Activated CD4-positive, alpha-beta T cell treated with anti-CD3 and anti-CD28 coated beads, Interleukin-2, amount 50 U/mL, for 1 hour (primary cell): ENCODE measurements at regions not wholly inside any gene's neighbourhood (a gene's known extent, or its start where the extent isn't known, plus 50 kb on each side); places are given as distances from the start of the nearest gene placed in this dataset.

Experiments
- DNase-seq: peaks from one replicate; pipeline ENCODE4 v3.0.0-alpha.2; 2020

DNA sequence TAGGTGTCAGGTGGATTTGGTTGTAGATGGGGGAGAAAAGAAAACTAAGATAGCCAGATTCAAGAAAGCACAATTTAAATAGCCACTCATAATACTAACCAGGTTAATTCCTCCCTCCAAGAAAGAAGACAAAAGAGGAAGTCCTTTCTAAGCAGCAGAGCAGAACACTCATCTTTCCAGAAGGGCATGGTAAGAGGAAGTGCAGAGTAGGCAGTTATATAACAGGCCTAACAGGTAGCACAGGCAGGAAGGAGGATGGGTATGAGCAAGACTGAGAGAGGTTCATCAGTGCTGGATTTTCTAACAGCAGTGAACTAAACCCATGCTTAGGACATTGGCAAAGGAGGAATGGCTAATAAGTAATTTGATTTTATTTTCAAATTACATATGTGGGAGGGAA, 517.5 kb downstream of the PLPP3 start:
- no peak for DNase-seq

DNA sequence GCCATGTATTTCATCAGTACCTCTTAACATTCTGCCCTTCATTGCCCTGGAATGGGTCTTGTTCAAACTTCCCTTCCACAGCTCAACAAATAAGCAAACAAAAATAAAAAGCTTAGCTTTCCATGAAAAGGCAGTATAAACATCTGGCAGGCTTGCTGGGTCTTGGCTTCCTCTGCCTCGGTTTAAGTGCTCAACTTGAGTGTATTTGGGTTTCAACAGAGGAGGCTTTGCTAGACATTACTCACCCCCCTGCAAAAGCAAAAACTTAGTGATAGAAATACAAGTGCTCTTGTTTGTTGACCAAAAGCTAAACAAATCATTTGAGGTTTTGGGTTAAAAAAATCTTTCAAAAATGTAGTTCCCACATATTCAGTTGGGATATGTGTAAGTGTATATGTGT, 518.5 kb downstream of the PLPP3 start:
- DNase-seq, result no peak

DNA sequence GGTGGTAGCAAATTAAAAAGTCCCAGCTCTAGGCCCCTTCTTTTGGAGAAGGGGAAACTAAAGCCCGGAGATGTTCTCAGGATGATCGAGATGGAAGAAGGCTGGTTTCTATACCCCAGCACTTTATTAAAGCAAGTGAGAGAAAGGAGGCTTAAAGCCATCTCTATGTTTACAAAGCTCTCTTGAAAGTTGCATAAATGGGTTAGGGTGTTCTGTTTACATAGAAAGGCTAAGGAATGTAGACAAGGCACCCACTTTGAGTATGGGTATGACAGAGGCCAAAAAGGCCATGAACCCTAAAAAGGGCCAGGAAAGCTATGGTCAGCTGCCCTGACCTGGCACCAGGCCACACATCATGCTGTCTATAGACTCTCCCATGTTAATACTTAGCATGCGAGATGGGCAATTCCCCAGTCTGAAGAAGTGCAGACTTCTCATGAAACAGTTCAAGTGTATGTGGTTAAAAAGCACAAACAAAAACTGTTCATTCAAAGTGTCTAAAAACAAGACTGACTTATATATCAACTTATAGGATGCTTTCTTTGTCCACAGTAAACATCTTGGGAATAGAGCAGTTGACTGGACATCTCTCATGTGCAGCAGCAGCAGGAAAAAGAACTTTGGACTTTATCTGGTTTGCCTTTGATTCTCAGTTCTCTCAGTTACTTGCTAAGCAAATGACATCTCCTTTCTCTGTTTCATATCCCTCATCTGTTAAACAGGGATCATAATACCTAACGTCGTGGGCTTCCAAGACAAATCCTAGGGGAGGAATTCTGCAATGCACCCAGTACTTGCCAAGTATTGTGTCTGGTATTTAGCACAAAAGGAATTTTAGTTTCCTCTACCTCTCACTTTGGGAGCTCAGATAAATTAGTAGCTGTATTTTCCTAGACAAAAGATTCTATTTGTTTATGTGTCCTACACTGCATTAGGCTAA, 521.6 kb downstream of the PLPP3 start:
- no peak for DNase-seq

DNA sequence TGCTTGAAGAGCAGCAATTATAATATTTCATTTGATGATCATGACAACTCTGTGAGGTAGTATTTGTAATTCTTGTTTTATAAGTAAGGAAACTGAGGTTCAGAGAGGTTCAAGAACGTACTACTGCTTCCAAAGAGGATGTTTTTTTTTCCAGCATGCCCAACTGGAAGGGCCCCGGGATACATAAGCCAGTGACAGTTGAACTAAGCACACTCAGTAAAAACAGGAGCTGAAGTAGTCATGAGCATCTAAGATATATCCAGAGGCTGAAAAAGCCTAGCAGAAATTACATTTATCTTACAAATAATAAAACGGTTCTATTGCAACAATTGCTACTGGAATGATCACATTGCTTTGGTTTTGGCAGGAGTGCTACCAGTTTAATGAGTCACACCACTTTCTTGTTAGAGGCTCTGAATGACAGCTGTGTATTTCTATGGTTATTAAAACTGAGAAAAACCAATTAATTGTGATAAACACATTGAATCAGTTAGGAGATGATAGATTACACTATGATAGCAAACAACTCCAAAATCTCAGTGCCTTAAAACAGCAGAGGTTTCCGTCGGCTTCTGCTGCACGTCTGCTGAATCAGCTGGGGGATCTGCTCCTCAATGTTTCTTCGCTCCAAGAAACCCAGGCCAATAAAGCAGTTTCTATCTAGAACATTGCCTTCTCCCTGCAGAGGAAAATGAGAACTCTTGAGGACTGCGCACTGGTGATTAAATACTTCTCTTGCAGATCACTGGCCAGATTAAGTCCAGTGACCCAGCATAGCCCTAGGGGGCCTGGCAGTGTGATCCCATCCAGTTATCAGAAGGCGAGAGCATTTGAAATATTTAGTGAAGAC, 522.7 kb downstream of the PLPP3 start:
- no peak for DNase-seq

DNA sequence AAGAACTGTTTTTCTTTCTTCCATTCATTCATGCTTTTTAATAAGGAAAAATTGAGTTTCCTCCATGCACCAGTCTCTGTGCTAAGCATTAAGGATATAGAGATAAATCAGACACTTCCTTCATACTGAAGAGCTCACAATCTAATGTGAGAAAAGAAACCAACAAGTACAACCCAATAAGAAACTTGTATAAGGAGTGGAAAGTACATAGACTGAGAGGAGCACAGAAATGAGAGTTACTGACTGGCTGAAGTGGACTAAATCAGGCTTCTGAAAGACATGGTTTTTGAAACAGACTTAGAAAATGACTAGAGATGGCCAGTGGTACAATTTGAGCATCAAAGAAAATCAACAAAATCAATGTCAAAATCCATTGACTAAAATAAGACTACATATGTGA, 524.4 kb downstream of the PLPP3 start:
- DNase-seq, result no peak

DNA sequence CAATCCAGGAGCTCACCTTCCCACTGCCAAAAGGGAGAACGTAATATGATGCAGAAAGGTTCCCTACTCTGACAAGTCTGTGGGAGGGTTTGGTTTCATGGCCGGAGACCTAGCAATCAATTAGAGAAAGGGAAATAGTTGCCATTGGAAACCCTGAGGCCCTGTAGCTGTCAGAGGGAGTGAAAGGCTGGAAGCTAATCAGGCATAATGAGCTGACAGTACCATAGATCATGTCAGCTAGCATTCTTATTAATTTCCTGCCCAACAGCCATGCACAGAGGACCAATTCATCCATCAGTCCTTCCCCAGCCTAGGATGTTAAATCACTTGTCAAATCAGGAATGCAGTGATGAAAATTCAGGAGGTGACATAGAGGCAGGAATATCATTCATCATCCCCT, 527.3 kb downstream of the PLPP3 start:
- no peak for DNase-seq

DNA sequence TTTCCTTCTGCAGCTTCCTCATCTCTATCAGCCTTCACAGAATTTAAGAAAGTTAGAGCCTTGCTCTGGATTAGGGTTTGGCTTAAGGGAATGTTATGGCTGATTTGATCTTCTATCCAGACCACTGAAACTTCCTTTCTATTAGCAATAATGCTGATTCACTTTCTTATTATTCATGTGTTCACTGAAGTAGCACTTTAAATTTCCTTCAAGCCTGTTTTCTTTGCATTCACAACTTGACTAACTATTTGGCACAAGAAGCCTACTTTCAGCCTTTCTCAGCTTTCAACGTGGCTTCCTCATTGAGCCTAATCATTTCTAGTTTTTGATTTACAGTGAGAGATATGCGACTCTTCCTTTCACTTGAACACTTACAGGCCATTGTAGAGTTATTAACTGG, 528.5 kb downstream of the PLPP3 start:
- DNase-seq, result no peak

DNA sequence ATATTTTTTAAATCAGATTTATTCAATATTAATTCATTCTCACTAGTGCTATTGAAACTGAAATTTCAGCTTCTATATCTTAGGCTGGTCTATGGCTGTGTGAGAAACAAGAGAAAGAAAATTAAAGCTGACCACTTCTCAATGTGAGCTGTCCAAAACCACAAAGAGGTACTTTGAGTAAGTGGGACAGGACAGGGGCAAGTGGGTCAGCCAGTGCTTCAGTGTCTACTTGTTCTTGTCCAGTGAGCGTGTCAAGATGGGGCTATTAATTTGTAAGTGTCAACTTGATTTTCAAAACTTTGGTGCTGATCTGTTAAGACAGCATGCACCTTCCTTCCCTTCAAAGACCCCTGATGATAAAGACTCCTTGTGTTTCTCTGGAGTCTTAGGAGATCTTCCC, 533.9 kb downstream of the PLPP3 start:
- DNase-seq, result no peak

DNA sequence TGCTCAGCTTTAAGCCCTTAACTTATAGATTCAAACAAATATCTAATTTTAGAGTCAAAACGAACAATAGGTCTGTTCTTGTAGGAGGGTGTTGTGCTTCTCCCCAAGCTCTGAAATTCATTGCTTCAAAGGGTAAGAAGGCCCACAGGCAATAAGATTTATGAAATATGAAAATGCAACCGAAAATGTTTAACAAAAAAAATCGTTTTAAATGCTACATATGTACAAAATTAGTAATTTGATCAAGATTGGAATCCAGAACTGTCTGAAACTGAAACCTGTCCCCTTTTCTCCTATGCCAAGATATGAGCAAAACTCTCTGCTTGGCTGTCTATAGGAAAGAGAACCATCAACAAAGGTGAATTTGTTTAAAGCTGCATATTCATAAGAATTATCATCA, 534.3 kb downstream of the PLPP3 start:
- no peak for DNase-seq

DNA sequence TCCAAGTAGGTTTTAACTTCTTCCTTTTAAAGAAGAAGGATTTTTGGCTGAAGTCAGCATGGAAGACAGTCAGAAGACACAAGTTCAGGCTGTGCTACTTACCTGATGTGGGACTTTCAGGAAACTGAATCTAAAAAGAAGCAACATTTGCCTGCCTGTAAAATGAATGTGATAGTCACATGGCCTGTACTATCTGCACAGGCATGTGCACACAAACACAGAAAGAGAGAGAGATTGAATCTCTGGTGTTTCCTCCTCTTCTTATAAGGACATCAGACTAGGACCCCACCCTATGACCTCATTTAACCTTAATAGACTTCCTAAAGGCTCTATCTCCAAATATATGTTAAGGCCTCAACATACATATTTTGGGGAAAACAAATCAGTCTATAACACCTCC, 542.9 kb downstream of the PLPP3 start:
- DNase-seq, result no peak

DNA sequence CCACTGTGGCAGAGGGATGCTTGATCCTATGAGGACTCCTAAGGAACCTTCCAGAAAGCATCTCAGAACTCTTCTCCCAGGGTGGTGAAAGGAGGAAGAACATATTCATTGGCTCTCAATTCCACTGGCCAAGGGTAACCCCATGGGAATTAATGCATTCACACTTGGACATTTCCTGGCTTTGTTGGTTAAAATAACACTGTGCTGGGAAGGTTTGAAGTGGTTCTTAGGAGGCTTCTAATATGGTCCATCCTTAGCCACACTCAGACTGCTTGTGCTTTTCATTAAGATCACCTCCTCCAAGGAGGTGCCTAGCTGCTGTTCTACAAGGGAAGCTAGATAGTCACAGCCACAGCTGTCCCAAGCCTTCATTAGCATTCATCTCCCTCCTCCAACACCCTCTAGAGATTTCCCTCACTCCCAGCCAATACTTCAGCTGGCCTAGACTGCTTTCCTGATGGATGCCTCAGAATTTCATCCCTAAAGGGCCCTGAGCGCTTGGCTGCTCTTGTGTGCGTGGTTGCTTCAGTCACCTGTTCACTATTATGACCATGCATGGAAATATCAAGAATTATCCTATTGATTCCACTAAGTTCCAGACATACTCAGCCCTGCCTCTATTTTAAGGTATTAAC, 544.4 kb downstream of the PLPP3 start:
- no peak for DNase-seq

DNA sequence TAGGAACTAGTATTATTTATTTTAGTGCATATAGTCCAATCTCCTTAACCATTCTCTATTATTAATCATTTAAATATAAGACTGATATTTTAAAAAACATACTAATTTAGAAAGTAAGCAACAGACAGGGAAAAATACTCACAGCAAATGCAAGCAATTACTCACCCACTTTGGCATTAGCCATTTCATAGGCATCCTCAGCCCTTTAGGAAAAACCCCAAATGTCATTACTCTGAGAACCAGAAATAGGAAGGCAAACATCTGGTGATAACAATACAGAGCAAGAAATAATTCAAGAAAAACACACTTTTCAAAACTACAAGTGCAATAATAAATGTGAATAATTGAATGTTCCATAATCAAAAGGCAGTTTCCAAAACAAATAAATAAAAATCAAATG, 545.1 kb downstream of the PLPP3 start:
- no peak for DNase-seq

DNA sequence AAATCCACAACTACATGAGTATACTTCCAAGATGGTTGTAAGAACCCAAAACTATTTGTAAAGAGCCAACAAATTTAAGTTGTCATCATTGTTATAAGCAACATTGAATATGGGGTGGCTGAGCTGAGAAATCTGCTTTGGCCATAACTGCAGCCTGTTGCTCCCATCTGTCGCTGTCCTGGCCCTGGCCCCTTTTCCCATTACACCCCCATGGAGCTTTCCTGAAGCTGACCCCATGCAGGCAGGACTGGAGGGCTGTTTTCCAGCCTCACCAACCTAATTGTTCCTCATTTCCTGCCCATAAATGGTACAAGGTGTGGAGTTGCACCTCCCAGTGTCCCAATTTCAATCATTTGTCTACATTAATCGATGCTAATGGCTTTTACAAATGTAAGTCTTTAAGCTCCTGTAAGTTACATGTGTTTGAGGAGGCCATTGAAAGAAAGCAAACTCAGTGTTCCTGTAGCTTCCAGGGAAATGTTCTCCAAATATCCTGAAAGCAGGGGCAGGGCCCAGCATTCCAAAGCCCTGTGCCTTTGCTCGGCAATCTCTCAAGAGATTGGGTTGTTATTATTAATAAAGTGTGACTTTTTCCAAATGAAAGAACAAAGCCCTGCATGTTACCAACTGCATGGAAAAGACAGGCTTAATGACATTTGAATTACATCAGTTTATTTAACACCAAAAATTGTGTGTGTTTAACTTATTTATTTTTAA, 545.9 kb downstream of the PLPP3 start:
- DNase-seq, result no peak

DNA sequence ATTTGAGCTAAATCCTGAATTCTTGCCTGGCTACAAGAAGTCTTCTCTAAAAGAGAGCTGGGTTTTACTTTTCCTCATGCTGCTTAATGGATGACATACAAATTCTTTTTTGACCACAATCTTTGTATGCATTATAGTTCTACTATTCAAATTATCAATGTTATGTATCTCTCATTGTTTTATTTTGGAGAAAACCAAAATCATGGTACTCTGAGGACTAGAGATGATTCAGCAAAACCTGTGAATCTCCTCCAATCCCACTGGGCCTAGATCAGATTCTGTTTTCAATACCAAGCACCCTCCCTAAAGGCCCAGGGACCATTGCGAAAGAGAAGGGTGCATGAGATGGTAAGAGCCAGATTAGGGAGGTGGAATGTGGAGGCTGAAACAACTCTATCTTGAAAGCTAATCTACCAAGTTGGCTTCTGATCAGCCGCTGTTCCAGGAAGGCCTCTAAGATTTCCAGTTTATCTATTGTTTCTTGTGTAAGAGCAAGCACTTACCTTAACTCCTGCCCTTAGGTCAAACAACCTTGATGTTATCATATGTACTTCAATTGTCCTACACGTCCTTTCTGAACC, 547.2 kb downstream of the PLPP3 start:
- DNase-seq, result no peak

DNA sequence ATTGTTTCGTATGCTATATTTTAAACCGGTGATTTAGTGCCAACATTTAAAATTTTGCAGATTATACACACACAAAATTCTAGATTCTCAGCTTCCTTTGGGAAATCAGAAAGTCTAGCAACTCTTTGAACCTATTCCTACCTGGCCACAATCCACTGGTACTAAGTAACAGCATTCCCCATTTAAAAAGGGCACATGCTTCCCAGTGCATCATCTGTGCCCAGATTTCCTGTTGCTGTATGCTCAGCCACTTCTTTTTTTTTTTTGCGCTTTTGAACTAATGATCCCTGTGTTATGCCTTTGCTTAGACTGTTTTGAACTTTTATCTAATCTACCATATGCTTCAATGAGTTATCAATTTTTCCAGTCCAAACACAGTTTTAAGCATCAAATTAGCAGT, 548.4 kb downstream of the PLPP3 start:
- no peak for DNase-seq

DNA sequence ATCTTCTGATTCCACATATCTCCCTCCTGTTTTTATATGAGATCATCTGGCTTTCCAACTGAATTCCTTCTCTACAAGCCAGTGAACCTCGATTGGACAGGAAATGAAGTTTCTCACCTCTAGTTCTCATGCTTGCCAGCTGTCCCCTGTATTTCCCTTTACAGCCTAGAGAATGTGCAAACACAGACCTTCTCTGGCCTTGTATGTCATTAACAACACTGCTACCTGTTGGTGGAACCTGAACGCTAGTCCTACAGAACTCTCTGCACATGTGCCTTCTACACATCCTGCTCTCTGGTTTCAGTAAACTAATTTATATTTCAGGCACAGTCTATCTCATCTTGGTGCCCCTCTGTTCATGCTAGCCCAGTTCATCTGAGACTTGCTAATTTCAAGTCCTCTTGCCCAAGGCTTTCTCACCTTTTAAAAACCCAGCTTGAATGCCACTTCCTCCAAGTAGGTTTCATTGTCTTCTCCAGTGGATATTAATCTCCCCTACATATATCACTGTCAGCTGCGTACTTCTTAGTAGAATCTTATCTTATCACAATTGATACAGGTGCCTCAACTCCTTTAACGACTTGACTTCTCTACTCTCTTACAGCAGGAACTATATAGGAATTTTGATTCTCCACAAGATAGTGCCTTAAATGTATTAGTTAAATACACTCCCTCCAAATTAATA, 549.9 kb downstream of the PLPP3 start:
- no peak for DNase-seq

DNA sequence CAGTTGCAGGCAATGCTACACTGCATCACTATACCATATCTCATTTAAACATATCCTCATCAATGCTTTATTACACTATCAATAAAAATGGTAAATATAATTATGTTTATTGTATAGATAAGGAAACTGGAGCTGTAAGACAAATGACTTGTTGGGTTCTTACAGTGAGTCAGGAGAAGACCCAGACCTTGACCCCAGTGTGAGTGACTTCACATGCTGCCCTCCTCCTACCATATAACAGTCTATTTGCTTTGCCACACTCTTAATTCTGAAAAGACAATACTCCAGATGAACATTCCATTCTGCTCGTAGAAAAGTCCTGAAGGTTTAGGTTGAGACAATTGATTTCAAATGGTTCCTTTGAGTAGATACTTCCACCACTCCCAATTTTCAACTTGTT, 550.5 kb downstream of the PLPP3 start:
- no peak for DNase-seq

DNA sequence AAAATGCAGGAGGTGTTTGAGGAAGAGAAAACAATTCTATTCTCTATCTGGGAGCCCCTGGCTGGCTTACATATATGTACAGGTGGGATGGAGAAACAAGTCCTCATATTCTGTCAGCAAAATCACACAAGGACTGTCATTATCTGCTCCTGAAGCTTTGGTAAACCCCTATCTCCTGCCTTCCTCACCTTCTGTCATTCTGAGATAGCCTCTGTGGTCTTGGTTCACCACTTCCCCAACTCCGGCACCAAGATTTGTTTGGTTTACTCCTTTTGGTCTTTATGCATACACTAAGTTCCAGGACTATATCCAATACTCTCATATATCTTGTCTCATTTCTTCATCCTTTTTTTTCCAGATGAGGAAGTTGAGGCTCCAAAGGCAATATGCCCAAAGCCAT, 551.1 kb downstream of the PLPP3 start:
- no peak for DNase-seq

DNA sequence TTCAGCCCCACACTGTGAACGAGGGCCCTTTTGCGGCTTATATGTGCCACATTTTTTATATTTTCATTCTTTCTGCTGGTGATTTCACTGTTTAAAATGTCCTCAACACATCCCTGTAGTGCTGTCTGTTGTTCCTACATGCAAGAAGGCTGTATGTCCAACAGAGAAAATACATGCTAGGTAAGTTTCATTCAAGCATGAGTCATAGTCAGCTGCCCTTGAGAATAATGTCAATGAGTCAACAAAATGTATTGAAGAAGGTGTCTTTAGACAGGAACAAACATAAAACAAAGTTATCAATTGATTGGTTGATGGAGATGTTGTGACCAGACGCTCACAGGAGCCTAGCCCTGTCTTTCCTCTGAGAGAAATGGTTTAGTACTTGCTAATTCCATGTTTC, 553.4 kb downstream of the PLPP3 start:
- DNase-seq, result no peak

DNA sequence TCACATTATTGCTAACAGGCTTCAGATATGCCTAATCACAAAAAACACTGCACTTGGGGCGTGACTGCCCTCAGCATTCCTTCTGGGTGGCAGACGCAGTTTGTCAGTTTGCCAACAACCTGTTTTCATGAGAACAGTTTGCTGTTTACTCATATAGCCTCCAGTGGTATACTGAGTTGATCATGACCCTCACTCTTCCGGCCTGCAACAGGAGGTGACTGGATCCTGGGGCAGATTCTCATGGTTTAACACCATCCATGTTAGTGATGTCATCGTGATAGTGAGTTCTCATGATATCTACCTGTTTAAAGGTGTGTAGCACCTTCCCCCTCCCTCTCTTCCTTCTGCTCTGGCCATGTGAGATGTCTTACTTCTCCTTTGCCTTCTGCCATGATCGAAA, 555.2 kb downstream of the PLPP3 start:
- DNase-seq, result no peak

DNA sequence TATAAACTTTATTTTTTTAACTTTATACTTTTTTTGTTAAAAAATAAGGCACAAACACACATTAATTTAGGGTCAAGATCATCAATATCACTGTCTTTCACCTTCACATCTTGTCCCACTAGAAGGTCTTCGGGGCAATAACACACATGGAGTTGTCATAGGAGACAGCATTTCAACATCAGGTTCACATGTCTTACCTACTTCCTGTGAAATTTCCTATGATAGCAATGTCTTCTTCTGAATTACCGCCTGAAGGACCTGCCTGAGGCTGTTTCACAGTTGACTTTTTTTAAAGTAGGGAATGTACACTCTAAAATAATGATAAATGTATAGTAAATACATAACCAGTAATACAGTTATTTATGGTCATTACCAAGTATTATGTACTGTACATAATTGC, 559.4 kb downstream of the PLPP3 start:
- no peak for DNase-seq

DNA sequence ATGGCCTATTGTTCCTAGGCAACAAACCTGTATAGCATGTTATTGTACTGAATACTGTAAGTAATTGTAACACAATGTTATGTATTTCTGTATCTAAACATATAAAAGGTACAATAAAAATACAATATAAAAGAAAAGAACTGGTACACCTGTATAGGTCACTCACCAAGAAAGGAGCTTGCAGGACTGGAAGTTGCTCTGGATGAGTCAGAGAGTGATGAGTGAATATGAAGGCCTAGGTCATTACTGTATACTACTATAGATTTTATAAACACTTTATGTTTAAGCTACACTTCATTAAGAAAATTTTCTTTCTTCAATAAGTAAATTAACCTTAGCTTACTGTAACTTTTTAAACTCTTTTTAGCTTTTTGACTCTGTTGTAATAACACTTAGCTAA, 559.9 kb downstream of the PLPP3 start:
- no peak for DNase-seq
